Glomerular endothelial cell (primary cell): ENCODE measurements at regions not wholly inside any gene's neighbourhood (a gene's known extent, or its start where the extent isn't known, plus 50 kb on each side); places are given as distances from the start of the nearest gene placed in this dataset.

Experiments
- DNase-seq: peaks from one replicate; pipeline ENCODE4 v3.0.0-alpha.2; 2011; ENCODE audit warnings: low read depth, low spot score; ENCODE audit errors: extremely low read depth

- DNase-seq = no peak
These were observed 98.9 kb downstream of the HDGFL1 start for GRCh38 chr6:22668307-22668706.

DNA sequence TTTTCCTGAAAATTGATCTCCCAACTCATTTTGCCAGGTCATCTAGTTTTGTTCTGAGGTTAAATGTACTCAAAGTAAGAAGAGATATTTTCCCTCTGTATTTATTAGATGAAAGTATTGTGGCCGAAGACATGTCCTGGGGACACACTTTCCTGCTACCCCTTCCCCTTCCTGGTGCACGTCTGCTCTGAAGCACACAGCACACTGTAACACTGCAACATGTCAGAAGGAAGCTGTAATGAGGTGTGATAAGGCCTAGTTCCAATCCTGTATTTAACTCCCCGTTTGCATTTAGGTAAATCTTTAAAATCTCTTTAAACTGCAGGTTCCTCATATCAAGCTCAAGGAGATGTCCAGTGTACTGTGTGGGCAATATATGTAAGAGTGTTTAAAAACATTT, 99.4 kb downstream of the HDGFL1 start:
- DNase-seq = no peak

DNA sequence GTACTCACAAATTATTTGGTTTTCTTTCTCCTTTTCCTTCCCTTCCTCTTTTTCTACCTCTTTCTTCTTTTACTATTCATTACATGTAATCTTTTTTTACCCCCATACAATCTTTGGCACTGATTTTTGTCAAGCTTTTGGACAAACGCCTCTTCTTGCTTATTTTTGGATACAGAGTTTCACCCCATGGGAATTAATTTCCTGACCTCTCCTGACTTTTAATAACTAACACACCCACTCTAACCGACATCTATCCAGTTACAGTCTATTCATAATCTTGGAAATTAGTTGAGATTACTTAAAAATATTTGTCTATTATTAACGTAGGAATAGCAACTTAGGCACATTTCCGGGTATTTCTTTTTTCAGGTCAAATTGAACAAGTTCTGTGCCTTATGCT, 101.2 kb downstream of the HDGFL1 start:
- DNase-seq = no peak

- no peak for DNase-seq
These were observed 104.1 kb downstream of the HDGFL1 start for GRCh38 chr6:22673474-22673873.

DNA sequence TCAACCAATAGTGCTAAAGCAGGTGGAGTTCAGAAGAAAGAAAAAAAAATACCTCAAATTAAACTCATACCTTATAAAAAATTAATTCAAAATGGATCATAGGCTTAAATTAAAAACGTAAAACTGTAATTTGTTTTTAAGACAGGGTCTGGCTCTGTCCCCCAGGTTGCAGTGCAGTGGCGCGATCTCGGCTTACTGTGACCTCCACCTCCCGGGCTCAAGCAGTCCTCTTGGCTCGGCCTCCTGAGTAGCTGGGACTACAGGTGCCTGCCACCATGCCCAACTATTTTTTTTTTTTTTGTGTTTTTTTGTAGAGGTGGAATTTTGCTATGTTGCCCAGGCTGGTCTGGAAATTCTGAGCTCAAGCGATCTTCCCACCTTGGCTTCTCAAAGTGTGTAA, 111.6 kb downstream of the HDGFL1 start:
- DNase-seq = no peak

DNA sequence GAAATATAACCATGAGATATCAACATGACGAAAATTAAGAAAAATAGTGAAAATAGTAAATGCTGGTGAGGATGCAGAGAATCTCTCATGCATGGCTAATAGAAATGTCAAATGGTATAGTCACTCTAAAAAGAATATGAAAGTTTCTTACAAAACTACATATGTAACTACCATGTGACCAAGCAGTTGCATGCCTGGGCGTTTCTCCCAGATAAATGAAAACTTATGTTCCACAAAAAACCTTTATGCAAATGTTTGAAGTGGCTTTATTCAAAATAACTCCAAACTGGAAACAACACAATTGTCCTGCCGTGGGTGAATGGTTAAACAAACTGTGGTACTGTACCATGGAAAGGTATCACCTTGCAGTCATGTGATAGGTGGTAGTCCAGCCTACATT, 112.4 kb downstream of the HDGFL1 start:
- no peak for DNase-seq

- DNase-seq = no peak
These were observed 113.6 kb downstream of the HDGFL1 start for GRCh38 chr6:22682979-22683378.

DNA sequence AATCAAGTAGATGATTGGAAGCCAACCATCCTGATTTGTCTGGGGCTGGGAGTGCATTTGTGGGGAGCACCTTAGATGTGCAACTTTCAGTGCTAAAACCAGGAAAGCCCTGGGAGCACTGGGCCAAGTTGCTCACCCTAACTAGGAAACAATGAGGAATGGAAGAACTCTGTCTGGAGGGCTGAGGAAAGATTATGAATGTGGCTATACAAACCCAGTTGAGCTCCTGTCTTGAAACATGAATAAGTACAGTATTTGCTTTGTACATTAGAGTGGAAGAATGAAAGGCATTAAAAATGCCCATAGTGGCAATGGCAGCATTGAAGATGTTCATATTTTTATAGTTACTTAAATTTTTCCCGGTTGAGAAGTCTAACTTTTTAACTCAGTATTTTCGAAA, 121.1 kb downstream of the HDGFL1 start:
- DNase-seq = no peak

- DNase-seq = no peak
These were observed 124.8 kb downstream of the HDGFL1 start for GRCh38 chr6:22694092-22694724.

DNA sequence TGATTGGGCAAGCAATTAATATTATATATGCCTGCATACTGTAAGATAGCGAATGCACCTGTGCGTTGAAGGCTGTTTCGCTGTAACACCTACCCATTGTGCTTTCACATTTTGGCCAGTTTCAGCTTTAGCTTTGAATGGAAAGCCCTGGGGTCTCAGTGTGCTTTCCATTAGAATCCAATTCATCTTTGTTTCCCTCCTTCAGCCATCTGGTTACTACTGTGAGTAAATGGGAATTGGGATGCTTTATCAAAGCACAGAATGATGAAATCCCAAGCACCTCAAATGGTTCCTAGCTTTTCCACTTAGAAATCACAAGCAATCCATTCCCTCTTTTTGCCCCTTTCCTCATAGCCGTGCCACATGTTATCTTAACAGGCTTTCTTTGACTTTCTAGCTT, 127.1 kb downstream of the HDGFL1 start:
- DNase-seq = no peak

- DNase-seq = no peak
These were observed 127.9 kb downstream of the HDGFL1 start for GRCh38 chr6:22697306-22697705.

- peak; percentile 1 for DNase-seq
These were observed 129.8 kb downstream of the HDGFL1 start for GRCh38 chr6:22699151-22699550.

- no peak for DNase-seq
These were observed 137.3 kb downstream of the HDGFL1 start for GRCh38 chr6:22706651-22707050.

DNA sequence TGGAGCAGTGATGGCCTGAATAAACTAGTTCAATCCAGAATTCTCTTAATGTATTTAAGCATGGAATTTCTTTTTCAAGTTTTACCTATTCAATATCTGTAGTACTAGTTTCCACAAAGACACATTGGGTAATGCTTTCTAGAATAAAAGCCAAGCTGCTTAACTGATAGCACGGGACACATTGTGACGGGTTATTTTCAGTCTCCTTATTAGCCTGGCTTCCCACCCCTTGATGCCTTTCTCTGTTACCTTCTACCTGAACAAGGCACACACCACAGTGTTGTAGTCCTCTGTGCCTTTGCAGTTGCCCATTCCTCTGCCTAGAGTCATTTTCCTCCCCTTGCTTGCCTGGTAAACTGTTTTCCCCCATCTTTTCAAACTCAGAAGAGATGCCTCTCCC, 139.1 kb downstream of the HDGFL1 start:
- DNase-seq = no peak

DNA sequence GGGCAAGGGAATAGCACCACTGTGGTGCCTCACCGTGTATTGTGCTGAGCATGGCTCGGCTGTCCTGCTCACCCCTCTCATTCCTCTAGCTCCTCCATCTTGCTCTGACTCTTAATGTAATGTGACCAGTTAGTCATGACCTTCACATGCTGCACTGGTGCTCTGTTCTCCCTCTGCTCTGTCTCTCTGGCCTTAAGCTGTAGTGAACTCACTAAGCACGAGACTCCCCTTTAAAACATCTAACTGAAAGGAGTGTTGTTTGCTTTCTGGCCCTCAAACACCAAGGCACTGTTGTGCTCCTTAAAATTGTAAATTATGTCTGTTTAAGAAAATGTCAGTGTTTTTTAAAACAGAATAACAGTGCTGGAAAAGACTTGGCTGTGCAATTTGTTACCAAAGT, 140.4 kb downstream of the HDGFL1 start:
- no peak for DNase-seq

GRCh38 chr6:22716721-22717120, 147.4 kb downstream of the HDGFL1 start:
- DNase-seq = no peak

DNA sequence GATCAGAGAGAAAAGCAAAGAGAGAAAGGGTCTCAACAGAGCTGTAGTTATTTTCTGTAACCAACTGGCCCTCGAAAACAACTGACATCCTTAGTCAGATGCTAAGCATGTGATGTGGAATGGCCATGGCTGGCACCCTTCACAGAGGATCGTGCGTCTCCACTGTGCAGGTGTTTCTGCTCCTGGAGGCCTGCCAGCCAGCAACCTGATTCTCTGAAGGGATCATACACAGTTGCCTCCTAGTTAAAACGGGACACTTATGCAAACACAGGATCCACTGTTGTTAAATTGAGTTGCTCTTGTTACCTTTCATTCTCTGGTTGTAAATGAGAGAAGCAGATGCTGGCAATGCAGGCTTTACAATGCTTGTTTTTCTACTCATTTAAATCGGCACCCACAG, 148.5 kb downstream of the HDGFL1 start:
- no peak for DNase-seq

DNA sequence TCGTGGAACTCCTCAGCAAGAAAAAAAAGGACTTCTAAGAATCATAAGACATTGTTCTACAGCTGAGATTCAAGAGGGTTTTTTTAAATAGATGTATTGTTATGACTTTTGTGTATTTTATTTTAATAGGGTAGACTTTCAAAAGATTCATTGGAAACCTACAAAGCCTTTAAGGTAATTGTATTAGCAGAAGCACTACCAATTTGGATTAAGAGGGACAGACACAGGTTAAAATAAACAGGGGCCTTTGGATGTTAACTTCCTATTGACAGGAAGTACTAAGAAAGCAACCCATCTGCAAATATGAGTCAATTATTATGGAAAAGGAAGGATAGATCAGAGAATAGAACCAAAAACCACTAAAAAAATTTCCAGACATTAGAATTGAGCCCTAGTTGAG, 153.5 kb downstream of the HDGFL1 start:
- DNase-seq = no peak

DNA sequence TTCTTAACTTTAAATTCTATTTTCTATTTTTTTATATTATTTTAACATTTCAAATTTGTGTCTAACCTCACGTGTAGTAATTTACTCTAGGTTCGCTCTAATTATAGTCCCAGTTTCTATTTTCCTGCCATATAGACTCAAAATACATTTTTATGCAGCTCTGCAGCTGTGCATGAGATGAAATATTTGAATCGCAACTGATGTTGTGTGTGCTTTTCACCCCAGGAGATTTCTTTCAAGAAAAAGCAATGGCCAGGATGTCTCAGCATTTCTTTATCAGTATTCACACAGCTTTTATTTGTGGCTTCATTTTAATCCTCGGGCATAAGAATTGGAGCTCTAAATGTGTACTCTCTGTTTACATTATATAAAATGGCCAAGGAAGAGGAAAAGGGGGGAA, 157.6 kb downstream of the HDGFL1 start:
- DNase-seq = no peak

GRCh38 chr6:22727710-22728109, 158.3 kb downstream of the HDGFL1 start:
- DNase-seq = no peak

DNA sequence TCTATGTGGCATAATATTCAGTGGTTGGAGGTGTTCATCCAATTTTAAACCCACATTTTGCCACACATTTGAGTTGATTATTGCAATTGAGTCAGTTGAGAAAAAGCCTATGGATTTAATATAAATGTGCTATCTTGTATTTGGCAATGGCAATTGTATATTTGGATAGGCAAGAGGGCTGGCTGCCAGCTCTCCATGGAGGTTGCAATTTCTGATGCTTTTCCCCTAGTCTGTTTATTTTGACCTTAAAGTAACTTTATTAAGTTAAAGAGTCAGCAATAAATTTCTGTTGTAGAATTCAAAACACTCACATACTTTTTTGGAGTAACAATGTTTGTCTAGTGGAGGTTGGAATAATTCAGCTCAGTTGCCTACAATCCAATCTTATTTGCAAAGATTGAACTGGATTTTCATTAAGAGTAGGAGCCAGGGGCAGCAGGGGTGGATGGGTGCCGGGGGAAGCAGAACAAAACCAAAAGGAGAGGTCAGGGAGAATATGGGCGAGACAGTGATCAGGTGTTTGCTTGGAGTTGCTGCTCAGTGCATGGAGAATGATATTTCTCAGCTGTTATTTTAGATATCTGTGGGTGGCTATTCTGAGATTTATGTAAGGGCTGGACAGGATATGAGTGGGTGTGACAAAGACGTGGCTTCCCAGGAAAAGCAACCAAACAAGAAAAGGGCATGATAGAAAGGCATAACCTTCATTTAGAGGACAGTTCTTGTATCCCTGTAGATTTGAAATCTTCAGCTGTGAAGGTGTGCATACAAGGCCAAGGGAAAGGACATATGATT, 163.0 kb downstream of the HDGFL1 start:
- DNase-seq = no peak

DNA sequence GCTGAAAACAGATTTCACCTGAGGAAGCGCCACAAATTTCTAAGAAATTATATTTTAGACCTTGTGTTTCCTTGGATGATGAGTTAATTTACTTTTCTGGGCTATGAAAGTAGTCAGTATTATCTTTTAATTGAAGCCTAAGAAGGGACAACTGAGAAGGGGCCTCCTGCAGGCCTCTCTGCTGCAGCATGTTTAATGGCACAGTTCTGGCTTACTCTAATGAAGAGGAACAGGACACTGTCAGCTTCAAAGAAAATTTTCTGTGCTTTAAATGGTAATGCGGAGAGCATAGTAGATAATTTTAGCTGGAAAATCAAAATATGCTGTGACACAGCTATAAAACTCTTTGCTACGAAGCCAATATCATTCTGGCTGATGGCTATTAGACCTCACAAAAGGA, 167.4 kb downstream of the HDGFL1 start:
- no peak for DNase-seq

DNA sequence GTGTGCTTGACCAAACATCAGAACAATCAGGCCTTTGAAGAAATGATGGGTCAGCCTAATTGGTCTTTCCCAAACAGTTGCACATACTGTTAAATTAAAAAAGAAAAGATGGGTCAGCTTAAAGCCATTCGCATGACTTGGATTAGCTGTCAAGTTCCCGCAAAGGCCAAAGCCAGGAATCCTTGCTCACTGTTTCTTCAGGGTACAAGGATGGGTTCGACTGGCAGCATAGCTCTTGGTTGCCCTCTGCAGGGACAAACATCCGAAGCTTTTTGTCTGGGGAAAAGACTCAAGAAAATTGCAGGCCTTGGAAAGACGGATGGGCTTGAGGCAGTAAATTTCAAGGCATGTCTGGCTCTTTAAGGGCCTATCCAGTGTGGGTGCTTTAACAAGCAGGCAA, 168.0 kb downstream of the HDGFL1 start:
- DNase-seq = no peak
